ENCODE measurements at regions not wholly inside any gene's neighbourhood (a gene's known extent, or its start where the extent isn't known, plus 50 kb on each side); places are given as distances from the start of the nearest gene placed in this dataset.

DNA sequence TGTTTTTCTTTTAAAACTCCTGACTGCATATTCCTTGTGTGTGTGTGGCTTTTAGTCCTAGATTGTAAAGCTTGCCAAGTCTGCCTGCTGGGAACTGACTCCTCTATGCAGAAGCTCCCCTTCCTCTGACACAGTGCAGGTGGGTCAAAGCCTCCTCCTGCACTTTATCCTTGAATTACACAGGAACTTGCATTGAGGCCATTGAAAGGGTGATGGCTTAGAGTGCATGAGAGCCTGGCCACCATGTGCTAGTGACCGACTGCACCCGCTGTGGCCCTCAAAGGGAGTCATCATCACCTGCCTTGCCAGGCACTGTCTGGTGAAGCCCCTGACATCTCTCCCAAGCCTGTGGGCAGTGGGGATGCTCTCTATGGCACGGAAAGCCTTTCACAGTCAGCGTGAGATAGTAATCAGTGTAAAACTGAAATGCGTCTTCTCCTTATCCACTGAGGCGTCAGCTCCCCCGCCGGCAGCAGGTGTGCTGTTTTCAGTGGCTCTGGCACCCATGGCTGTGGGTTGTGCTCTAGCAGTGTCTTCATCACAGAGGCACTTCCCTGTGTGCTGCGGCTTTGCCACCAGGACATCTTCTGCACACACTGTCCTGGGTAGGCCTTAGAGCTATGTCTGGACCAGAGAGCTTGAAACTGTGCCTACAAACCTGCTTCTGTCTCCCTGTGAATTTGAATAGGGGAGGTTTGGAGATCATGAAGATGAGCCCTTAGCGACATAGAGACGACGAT, 87.9 kb downstream of the THBS2 start:
- peak; percentile 16 for DNase-seq (ENCODE audit: low spot score)
- WGBS, result 88% methylated on average over 12 of the region's 12 CpGs
- no peaks in the 10 kb centered on the region for H3K4me1 ChIP-seq (ENCODE audit: control insufficient read depth in 4 of 4, insufficient read depth in 4 of 4, low read length in 3 of 4)
- H3K9ac ChIP-seq (ENCODE audit: low read depth in 1 of 2, low read length in 2 of 2), result no peak overlapping the region
- H3K4me3 ChIP-seq (ENCODE audit: low read depth in 1 of 3, low read length in 3 of 3), result no peak overlapping the region
- TF ChIP-seq TAF1 (conservative IDR thresholded peaks at IDR 0.05), result no peak
- no peaks in the 10 kb centered on the region for H3K36me3 ChIP-seq (ENCODE audit: control insufficient read depth in 4 of 4, insufficient read depth in 3 of 4, low read depth in 1 of 4, low read length in 3 of 4)
- no peaks in the 10 kb centered on the region for H3K27me3 ChIP-seq (ENCODE audit: control insufficient read depth in 4 of 4, insufficient read depth in 4 of 4, low read length in 3 of 4)
- H3K9me3 ChIP-seq (ENCODE audit: control insufficient read depth in 4 of 4, low read length in 3 of 4), result no peaks in the 10 kb centered on the region
- no peak overlapping the region for H3K27ac ChIP-seq (ENCODE audit: low read depth in 1 of 2, low read length in 2 of 2)

DNA sequence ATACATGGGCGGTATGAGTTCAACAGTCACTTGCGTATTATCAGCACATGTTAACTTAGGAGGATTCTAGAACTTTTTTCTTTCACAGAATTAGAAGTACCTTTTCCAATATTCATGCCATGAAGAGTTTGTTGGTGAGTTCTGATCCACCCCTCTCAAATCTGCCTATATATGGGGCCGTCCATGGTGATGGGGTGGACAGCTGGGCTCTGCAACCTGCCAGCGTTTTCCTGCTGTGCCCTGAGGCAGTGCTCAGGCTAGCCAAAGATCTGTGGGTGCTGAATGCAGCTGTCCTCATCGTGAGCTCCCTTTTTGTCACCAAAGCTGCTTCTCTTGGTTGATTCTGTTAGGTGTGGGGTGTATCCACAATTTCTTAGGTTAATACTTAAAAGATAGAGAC, 88.7 kb downstream of the THBS2 start:
- Histone ChIP-seq H3K36me3 (ENCODE audit: control insufficient read depth in 4 of 4, insufficient read depth in 3 of 4, low read depth in 1 of 4, low read length in 3 of 4) (no peaks in the 10 kb centered on the region), H3K4me3 (ENCODE audit: low read depth in 1 of 3, low read length in 3 of 3) (no peak overlapping the region), H3K27ac (ENCODE audit: low read depth in 1 of 2, low read length in 2 of 2) (no peak overlapping the region), H3K9me3 (ENCODE audit: control insufficient read depth in 4 of 4, low read length in 3 of 4) (no peaks in the 10 kb centered on the region), H3K4me1 (ENCODE audit: control insufficient read depth in 4 of 4, insufficient read depth in 4 of 4, low read length in 3 of 4) (no peaks in the 10 kb centered on the region), H3K9ac (ENCODE audit: low read depth in 1 of 2, low read length in 2 of 2) (no peak overlapping the region), H3K27me3 (ENCODE audit: control insufficient read depth in 4 of 4, insufficient read depth in 4 of 4, low read length in 3 of 4) (no peaks in the 10 kb centered on the region)
- TF ChIP-seq REST (IDR thresholded peaks at IDR 0.05), result no peak
- DNase-seq (ENCODE audit: low spot score), result no peak
- 80% methylated on average over 5 of the region's 5 CpGs for WGBS

- Histone ChIP-seq H3K9me3 (ENCODE audit: control insufficient read depth in 4 of 4, low read length in 3 of 4) (no peaks in the 10 kb centered on the region), H3K9ac (ENCODE audit: low read depth in 1 of 2, low read length in 2 of 2) (no peak overlapping the region), H3K27ac (ENCODE audit: low read depth in 1 of 2, low read length in 2 of 2) (no peak overlapping the region), H3K36me3 (ENCODE audit: control insufficient read depth in 4 of 4, insufficient read depth in 3 of 4, low read depth in 1 of 4, low read length in 3 of 4) (no peaks in the 10 kb centered on the region), H3K4me3 (ENCODE audit: low read depth in 1 of 3, low read length in 3 of 3) (no peak overlapping the region), H3K27me3 (ENCODE audit: control insufficient read depth in 4 of 4, insufficient read depth in 4 of 4, low read length in 3 of 4) (no peaks in the 10 kb centered on the region), H3K4me1 (ENCODE audit: control insufficient read depth in 4 of 4, insufficient read depth in 4 of 4, low read length in 3 of 4) (no peaks in the 10 kb centered on the region)
- WGBS, result 95% methylated on average over 5 of the region's 5 CpGs
- peak; percentile 6 for DNase-seq (ENCODE audit: low spot score)
- TF ChIP-seq ATF3 (IDR thresholded peaks at IDR 0.05) (no peak), ZBTB33 (IDR thresholded peaks at IDR 0.05) (no peak), HNF4A (conservative IDR thresholded peaks at IDR 0.05) (no peak), CTCF (IDR thresholded peaks at IDR 0.05; ENCODE audit: low read depth, low read length, missing input control) (no peak), SP1 (IDR thresholded peaks at IDR 0.05) (no peak), YY1 (IDR thresholded peaks at IDR 0.05) (no peak), FOXA1 (IDR thresholded peaks at IDR 0.05) (no peak), JUND (IDR thresholded peaks at IDR 0.05) (no peak), REST (IDR thresholded peaks at IDR 0.05) (no peak), TAF1 (conservative IDR thresholded peaks at IDR 0.05) (no peak), FOXA2 (IDR thresholded peaks at IDR 0.05) (no peak), RXRA (IDR thresholded peaks at IDR 0.05) (no peak), NR2F2 (IDR thresholded peaks at IDR 0.05) (no peak), HNF4G (IDR thresholded peaks at IDR 0.05) (no peak), RAD21 (IDR thresholded peaks at IDR 0.05) (no peak), EGR1 (IDR thresholded peaks at IDR 0.05; ENCODE audit: low read depth in 2 of 2) (no peak)
- TF ChIP-seq, protein P1, sequence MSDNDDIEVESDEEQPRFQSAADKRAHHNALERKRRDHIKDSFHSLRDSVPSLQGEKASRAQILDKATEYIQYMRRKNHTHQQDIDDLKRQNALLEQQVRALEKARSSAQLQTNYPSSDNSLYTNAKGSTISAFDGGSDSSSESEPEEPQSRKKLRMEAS (IDR thresholded peaks at IDR 0.05), result no peak
These were observed 89.2 kb downstream of the THBS2 start for GRCh38 chr6:169164451-169164850.

Measured in liver (tissue), 8 donors.